Chondrocyte (in vitro differentiated cells): ENCODE measurements at regions not wholly inside any gene's neighbourhood (a gene's known extent, or its start where the extent isn't known, plus 50 kb on each side); places are given as distances from the start of the nearest gene placed in this dataset.

ENCODE experiments used
- DNase-seq: peaks from one replicate; pipeline ENCODE4 v3.0.0; 2021; ENCODE audit warnings: mixed read lengths, low spot score
- H3K27ac Mint-ChIP-seq: one replicate; pipeline ENCODE4 v1.8.0; 2021; ENCODE audit warnings: mild to moderate bottlenecking, moderate library complexity, mixed read lengths; ENCODE audit not compliant: unreplicated experiment
- H3K27me3 Mint-ChIP-seq: 2 replicates; pipeline ENCODE4 v1.8.0; 2021; ENCODE audit warnings: low read depth, mixed read lengths
- H3K36me3 Mint-ChIP-seq: 2 replicates; pipeline ENCODE4 v1.8.0; 2021; ENCODE audit warnings: low read depth, mixed read lengths
- H3K4me1 Mint-ChIP-seq: 2 replicates; pipeline ENCODE4 v1.8.0; 2021; ENCODE audit warnings: low read depth, mild to moderate bottlenecking, mixed read lengths
- H3K4me3 Mint-ChIP-seq: one replicate; pipeline ENCODE4 v1.8.0; 2021; ENCODE audit warnings: mild to moderate bottlenecking, moderate library complexity, mixed read lengths; ENCODE audit not compliant: unreplicated experiment
- H3K9me3 Mint-ChIP-seq: 2 replicates; pipeline ENCODE4 v1.8.0; 2021; ENCODE audit warnings: low read depth, mixed read lengths
- TF ChIP-seq, protein P1 (sequence below): fragments of 200-600 bp; sonication (generic); IDR thresholded peaks from 2 replicates; pipeline ENCODE4 v1.5.0; 2021; ENCODE audit warnings: antibody characterized with exemption, mild to moderate bottlenecking, moderate library complexity

DNA sequence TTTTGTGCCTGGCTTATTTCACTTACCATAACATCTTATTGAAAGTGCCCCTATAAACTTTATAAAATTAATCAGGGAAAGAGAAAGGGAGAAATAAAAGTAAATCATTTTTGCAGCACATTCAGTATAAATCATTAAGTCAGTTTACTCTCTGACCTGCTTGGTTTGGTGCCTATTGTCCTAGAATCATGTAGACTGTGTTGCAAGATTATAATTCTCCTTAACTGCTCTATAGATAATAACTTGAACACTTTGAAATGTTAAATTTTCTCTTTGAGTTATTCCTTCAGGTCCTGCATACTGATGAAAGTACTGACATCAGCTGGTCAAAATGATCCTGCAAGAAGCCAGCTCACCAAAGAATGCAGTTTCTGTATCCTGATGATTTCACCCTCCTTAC lies 969.6 kb upstream of the GJE1 start:
- Mint-ChIP-seq H3K27ac (no peak overlapping the region), H3K27me3 (no peaks in the 10 kb centered on the region), H3K9me3 (no peaks in the 10 kb centered on the region), H3K4me3 (no peak overlapping the region), H3K4me1 (peaks cover 2% of the 10 kb centered on the region), H3K36me3 (no peaks in the 10 kb centered on the region)
- DNase-seq: no peak
- TF ChIP-seq, protein P1, sequence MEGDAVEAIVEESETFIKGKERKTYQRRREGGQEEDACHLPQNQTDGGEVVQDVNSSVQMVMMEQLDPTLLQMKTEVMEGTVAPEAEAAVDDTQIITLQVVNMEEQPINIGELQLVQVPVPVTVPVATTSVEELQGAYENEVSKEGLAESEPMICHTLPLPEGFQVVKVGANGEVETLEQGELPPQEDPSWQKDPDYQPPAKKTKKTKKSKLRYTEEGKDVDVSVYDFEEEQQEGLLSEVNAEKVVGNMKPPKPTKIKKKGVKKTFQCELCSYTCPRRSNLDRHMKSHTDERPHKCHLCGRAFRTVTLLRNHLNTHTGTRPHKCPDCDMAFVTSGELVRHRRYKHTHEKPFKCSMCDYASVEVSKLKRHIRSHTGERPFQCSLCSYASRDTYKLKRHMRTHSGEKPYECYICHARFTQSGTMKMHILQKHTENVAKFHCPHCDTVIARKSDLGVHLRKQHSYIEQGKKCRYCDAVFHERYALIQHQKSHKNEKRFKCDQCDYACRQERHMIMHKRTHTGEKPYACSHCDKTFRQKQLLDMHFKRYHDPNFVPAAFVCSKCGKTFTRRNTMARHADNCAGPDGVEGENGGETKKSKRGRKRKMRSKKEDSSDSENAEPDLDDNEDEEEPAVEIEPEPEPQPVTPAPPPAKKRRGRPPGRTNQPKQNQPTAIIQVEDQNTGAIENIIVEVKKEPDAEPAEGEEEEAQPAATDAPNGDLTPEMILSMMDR: no peak

DNA sequence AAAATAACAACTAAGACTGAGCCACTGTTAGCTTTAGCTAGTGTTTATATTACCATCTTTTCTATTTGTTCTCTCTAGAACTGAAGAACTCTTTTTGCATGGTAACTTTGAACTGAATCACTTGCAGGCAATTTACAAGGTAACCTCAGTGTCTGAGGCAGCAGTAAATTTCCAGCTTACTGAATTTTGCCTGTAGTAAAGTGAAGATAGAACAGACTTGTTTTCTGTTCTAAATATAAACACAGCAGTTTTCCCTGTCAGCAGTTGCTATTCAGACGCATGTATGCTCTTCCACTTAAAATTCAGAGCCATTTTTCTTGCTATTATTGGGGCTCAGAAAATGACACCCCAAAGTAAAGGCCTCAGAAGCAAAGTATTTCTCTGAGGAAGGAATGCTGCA lies 974.0 kb upstream of the GJE1 start:
- Mint-ChIP-seq H3K27ac (no peak overlapping the region), H3K36me3 (no peaks in the 10 kb centered on the region), H3K4me3 (no peak overlapping the region), H3K9me3 (peaks cover 4% of the 10 kb centered on the region), H3K4me1 (peaks cover 2% of the 10 kb centered on the region), H3K27me3 (no peaks in the 10 kb centered on the region)
- DNase-seq: no peak
- TF ChIP-seq, protein P1: no peak

GRCh38 chr6:141153563-141153962 lies 979.2 kb upstream of the GJE1 start:
- TF ChIP-seq, protein P1: no peak
- H3K4me1 Mint-ChIP-seq: peaks cover 10% of the 10 kb centered on the region
- H3K9me3 Mint-ChIP-seq: peaks cover 4% of the 10 kb centered on the region
- no peaks in the 10 kb centered on the region for H3K27me3 Mint-ChIP-seq
- no peak overlapping the region for H3K4me3 Mint-ChIP-seq
- no peaks in the 10 kb centered on the region for H3K36me3 Mint-ChIP-seq
- no peak for DNase-seq
- no peak overlapping the region for H3K27ac Mint-ChIP-seq

DNA sequence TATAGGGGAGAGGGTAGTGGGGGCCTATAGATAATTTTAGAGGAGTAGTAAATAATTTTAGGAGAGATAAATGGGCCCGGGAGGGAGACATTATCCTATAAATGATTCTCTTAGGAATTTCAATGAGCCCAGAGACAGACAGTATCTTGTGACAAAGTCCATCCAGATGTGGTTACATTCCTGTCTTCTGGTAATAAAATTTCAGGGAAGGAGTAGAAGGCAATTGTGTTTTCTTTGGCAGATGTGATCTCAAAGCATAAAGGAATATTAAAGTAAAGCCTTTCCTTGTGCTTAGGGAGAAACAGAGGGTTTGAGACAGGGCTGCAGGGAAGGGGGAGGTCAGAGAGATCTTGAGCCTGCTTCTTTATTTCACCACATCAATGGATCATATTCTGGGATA lies 979.8 kb upstream of the GJE1 start:
- Mint-ChIP-seq H3K4me1 (peaks cover 9% of the 10 kb centered on the region), H3K36me3 (no peaks in the 10 kb centered on the region), H3K9me3 (peaks cover 4% of the 10 kb centered on the region), H3K27ac (peak overlapping the region; percentile 7), H3K4me3 (no peak overlapping the region), H3K27me3 (no peaks in the 10 kb centered on the region)
- no peak for DNase-seq
- TF ChIP-seq, protein P1: peak; percentile 8

DNA sequence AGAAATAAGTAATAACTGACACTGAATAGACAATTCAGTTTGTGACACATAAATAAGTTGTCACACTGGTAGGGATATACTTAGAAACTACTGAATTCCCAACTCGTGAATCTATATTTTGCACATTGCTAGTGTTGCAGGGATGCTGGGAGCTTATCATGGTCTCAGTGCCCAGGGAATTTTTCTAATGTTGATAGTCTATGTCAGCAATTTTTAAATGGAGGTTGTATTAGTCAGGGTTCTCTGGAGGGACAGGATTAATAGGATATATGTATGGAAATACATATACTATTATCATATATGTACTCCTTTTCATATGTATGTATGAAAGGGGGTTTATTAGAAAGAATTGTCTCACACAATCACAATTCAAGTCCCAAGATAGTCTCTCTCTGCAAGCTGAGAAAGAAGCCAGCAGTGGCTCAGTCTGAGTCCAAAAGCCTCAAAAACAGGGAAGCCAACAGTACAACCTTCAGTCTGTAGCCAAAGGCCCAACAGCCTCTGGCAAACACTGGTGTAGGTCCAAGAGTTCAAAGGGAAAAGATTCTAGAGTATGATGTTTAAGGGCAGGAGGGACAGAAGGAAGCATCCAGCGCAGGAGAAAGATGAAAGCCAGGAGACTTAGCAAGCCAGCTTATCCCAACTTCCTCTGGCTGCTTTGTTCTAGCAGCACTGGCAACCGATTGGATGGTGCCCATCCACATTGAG lies 980.9 kb upstream of the GJE1 start:
- Mint-ChIP-seq H3K4me1 (peaks cover 9% of the 10 kb centered on the region), H3K36me3 (no peaks in the 10 kb centered on the region), H3K9me3 (peaks cover 4% of the 10 kb centered on the region), H3K4me3 (no peak overlapping the region), H3K27me3 (no peaks in the 10 kb centered on the region), H3K27ac (no peak overlapping the region)
- TF ChIP-seq, protein P1: no peak
- DNase-seq: no peak
